Muscle layer of colon (tissue), 2 donors: ENCODE measurements at regions not wholly inside any gene's neighbourhood (a gene's known extent, or its start where the extent isn't known, plus 50 kb on each side); places are given as distances from the start of the nearest gene placed in this dataset.

Experiments used
- H3K27ac ChIP-seq: one replicate; pipeline ENCODE4 v1.7.0; 2013; ENCODE audit warnings: low read depth, mild to moderate bottlenecking, low read length, moderate library complexity
- H3K27me3 ChIP-seq, 2 donors: one replicate each; pipeline ENCODE4 v1.7.0; 2013; ENCODE audit warnings: low read length in 2 of 2, mild to moderate bottlenecking in 2 of 2; ENCODE audit not compliant: insufficient read depth in 2 of 2, control insufficient read depth in 1 of 2
- H3K36me3 ChIP-seq: one replicate; pipeline ENCODE4 v1.7.0; 2013; ENCODE audit warnings: mild to moderate bottlenecking, low read length; ENCODE audit not compliant: insufficient read depth
- H3K4me1 ChIP-seq: one replicate; pipeline ENCODE4 v1.7.0; 2013; ENCODE audit warnings: mild to moderate bottlenecking, low read length; ENCODE audit not compliant: insufficient read depth
- H3K4me3 ChIP-seq, 2 donors: one replicate each; pipeline ENCODE4 v1.7.0; 2013; ENCODE audit warnings: low read length in 2 of 2, low read depth in 1 of 2, mild to moderate bottlenecking in 1 of 2, moderate library complexity in 1 of 2
- H3K9ac ChIP-seq: one replicate; pipeline ENCODE4 v1.7.0; 2013; ENCODE audit warnings: low read length
- H3K9me3 ChIP-seq: one replicate; pipeline ENCODE4 v1.7.0; 2013; ENCODE audit warnings: mild to moderate bottlenecking, low read length
- donor health status: abdominal sarcoma.
- donor health status: Adenocarcinoma of cecum.

GRCh38 chr10:36030516-36030915 is 388.4 kb upstream of the FZD8 start:
- H3K4me3 ChIP-seq = no peak overlapping the region
- no peaks in the 10 kb centered on the region for H3K9me3 ChIP-seq
- H3K9ac ChIP-seq = no peak overlapping the region
- H3K27me3 ChIP-seq = no peaks in the 10 kb centered on the region
- H3K4me1 ChIP-seq = no peaks in the 10 kb centered on the region
- no peak overlapping the region for H3K27ac ChIP-seq
- no peaks in the 10 kb centered on the region for H3K36me3 ChIP-seq

- no peaks in the 10 kb centered on the region for H3K9me3 ChIP-seq
- H3K4me3 ChIP-seq = no peak overlapping the region
- no peaks in the 10 kb centered on the region for H3K27me3 ChIP-seq
- no peak overlapping the region for H3K27ac ChIP-seq
- no peaks in the 10 kb centered on the region for H3K4me1 ChIP-seq
- H3K36me3 ChIP-seq = no peaks in the 10 kb centered on the region
- no peak overlapping the region for H3K9ac ChIP-seq
Measured at GRCh38 chr10:36026656-36027390, 384.7 kb upstream of the FZD8 start.

- H3K36me3 ChIP-seq = no peaks in the 10 kb centered on the region
- no peak overlapping the region for H3K4me3 ChIP-seq
- no peak overlapping the region for H3K27ac ChIP-seq
- H3K27me3 ChIP-seq = no peaks in the 10 kb centered on the region
- H3K9ac ChIP-seq = no peak overlapping the region
- no peaks in the 10 kb centered on the region for H3K9me3 ChIP-seq
- no peaks in the 10 kb centered on the region for H3K4me1 ChIP-seq
Measured at GRCh38 chr10:36026081-36026480, 384.0 kb upstream of the FZD8 start.

- no peak overlapping the region for H3K9ac ChIP-seq
- H3K4me3 ChIP-seq = no peak overlapping the region
- H3K4me1 ChIP-seq = no peaks in the 10 kb centered on the region
- H3K36me3 ChIP-seq = no peaks in the 10 kb centered on the region
- no peaks in the 10 kb centered on the region for H3K9me3 ChIP-seq
- H3K27ac ChIP-seq = no peak overlapping the region
- H3K27me3 ChIP-seq = no peaks in the 10 kb centered on the region
Measured at GRCh38 chr10:36023939-36024338, 381.8 kb upstream of the FZD8 start.

GRCh38 chr10:36021096-36021495 is 379.0 kb upstream of the FZD8 start:
- no peak overlapping the region for H3K27ac ChIP-seq
- H3K9me3 ChIP-seq = no peaks in the 10 kb centered on the region
- H3K27me3 ChIP-seq = no peaks in the 10 kb centered on the region
- H3K4me1 ChIP-seq = no peaks in the 10 kb centered on the region
- H3K36me3 ChIP-seq = no peaks in the 10 kb centered on the region
- no peak overlapping the region for H3K9ac ChIP-seq
- no peak overlapping the region for H3K4me3 ChIP-seq

GRCh38 chr10:36019749-36020148 is 377.7 kb upstream of the FZD8 start:
- Histone ChIP-seq H3K9ac (no peak overlapping the region), H3K4me3 (no peak overlapping the region), H3K36me3 (no peaks in the 10 kb centered on the region), H3K27me3 (no peaks in the 10 kb centered on the region), H3K27ac (no peak overlapping the region), H3K4me1 (no peaks in the 10 kb centered on the region), H3K9me3 (no peaks in the 10 kb centered on the region)

GRCh38 chr10:36018996-36019395 is 376.9 kb upstream of the FZD8 start:
- H3K36me3 ChIP-seq = no peaks in the 10 kb centered on the region
- no peak overlapping the region for H3K4me3 ChIP-seq
- H3K27me3 ChIP-seq = no peaks in the 10 kb centered on the region
- no peaks in the 10 kb centered on the region for H3K9me3 ChIP-seq
- no peak overlapping the region for H3K9ac ChIP-seq
- no peak overlapping the region for H3K27ac ChIP-seq
- H3K4me1 ChIP-seq = no peaks in the 10 kb centered on the region

GRCh38 chr10:36017137-36017536 is 375.0 kb upstream of the FZD8 start:
- H3K9ac ChIP-seq = no peak overlapping the region

GRCh38 chr10:36007369-36007768 is 365.3 kb upstream of the FZD8 start:
- H3K4me1 ChIP-seq = no peaks in the 10 kb centered on the region
- no peak overlapping the region for H3K9ac ChIP-seq
- no peak overlapping the region for H3K27ac ChIP-seq
- H3K27me3 ChIP-seq = no peaks in the 10 kb centered on the region
- no peaks in the 10 kb centered on the region for H3K9me3 ChIP-seq
- no peak overlapping the region for H3K4me3 ChIP-seq
- no peaks in the 10 kb centered on the region for H3K36me3 ChIP-seq

More at GRCh38 chr10:36017137-36017536, 375.0 kb upstream of the FZD8 start:
- Histone ChIP-seq H3K4me3 (no peak overlapping the region), H3K9me3 (no peaks in the 10 kb centered on the region), H3K27me3 (no peaks in the 10 kb centered on the region), H3K4me1 (no peaks in the 10 kb centered on the region), H3K27ac (no peak overlapping the region), H3K36me3 (no peaks in the 10 kb centered on the region)

- Histone ChIP-seq H3K27ac (no peak overlapping the region), H3K27me3 (no peaks in the 10 kb centered on the region), H3K4me3 (no peak overlapping the region)
Measured at GRCh38 chr10:36003688-36004087, 361.6 kb upstream of the FZD8 start.

GRCh38 chr10:36003031-36003600 is 361.0 kb upstream of the FZD8 start:
- H3K36me3 ChIP-seq = no peaks in the 10 kb centered on the region
- H3K9me3 ChIP-seq = no peaks in the 10 kb centered on the region
- H3K27me3 ChIP-seq = no peaks in the 10 kb centered on the region
- no peaks in the 10 kb centered on the region for H3K4me1 ChIP-seq
- no peak overlapping the region for H3K27ac ChIP-seq
- H3K4me3 ChIP-seq = no peak overlapping the region
- H3K9ac ChIP-seq = no peak overlapping the region

More at GRCh38 chr10:36003688-36004087, 361.6 kb upstream of the FZD8 start:
- no peaks in the 10 kb centered on the region for H3K4me1 ChIP-seq
- H3K36me3 ChIP-seq = no peaks in the 10 kb centered on the region
- no peak overlapping the region for H3K9ac ChIP-seq
- no peaks in the 10 kb centered on the region for H3K9me3 ChIP-seq

GRCh38 chr10:36002445-36002844 is 360.3 kb upstream of the FZD8 start:
- Histone ChIP-seq H3K9me3 (no peaks in the 10 kb centered on the region), H3K27me3 (no peaks in the 10 kb centered on the region), H3K4me1 (no peaks in the 10 kb centered on the region), H3K4me3 (no peak overlapping the region), H3K9ac (no peak overlapping the region), H3K27ac (no peak overlapping the region), H3K36me3 (no peaks in the 10 kb centered on the region)
